GM23248 (cell line): ENCODE measurements at regions not wholly inside any gene's neighbourhood (a gene's known extent, or its start where the extent isn't known, plus 50 kb on each side); places are given as distances from the start of the nearest gene placed in this dataset.
"Not testable (repeated sequence)": the region's sequence is repeated elsewhere in the genome, so short reads cannot be mapped to it uniquely, and the experiment has no call there.

Experiments used
- EZH2 ChIP-seq: fragments of 200-600 bp; sonication (generic); IDR thresholded peaks from 2 replicates; pipeline ENCODE4 v1.6.1; 2018; ENCODE audit warnings: antibody characterized with exemption, mild to moderate bottlenecking; ENCODE audit not compliant: insufficient read depth, poor library complexity, severe bottlenecking
- EZH2phosphoT487 ChIP-seq: fragments of 200-600 bp; sonication (generic); IDR thresholded peaks from 2 replicates; pipeline ENCODE4 v1.6.1; 2018; ENCODE audit warnings: antibody characterized with exemption, moderate library complexity, mild to moderate bottlenecking, low read depth; ENCODE audit not compliant: insufficient read depth

GRCh38 chr20:50455245-50455644, 54.9 kb upstream of the PTPN1 start:
- not testable (repeated sequence) for TF ChIP-seq EZH2, EZH2phosphoT487
